HEK293T (cell line): ENCODE measurements at regions not wholly inside any gene's neighbourhood (a gene's known extent, or its start where the extent isn't known, plus 50 kb on each side); places are given as distances from the start of the nearest gene placed in this dataset.

Experiments used
- BHLHE40 ChIP-seq: fragments of 450-650 bp; IDR thresholded peaks from 2 replicates; pipeline ENCODE4 v1.6.1; 2016; ENCODE audit warnings: mild to moderate bottlenecking, moderate library complexity, borderline replicate concordance
- FOXA1 ChIP-seq: fragments of 450-650 bp; IDR thresholded peaks from 2 replicates; pipeline ENCODE4 v1.6.1; 2016; ENCODE audit warnings: mild to moderate bottlenecking
- FOXM1 ChIP-seq: fragments of 450-650 bp; IDR thresholded peaks from 2 replicates; pipeline ENCODE4 v1.6.1; 2017; ENCODE audit warnings: mild to moderate bottlenecking, borderline replicate concordance
- HDGF ChIP-seq: fragments of 450-650 bp; IDR thresholded peaks from 2 replicates; pipeline ENCODE4 v1.6.1; 2017; ENCODE audit warnings: antibody characterized with exemption, borderline replicate concordance
- L3MBTL2 ChIP-seq: fragments of 450-650 bp; conservative IDR thresholded peaks from 2 replicates; pipeline ENCODE4 v1.6.1; 2016; ENCODE audit warnings: mild to moderate bottlenecking
- LEF1 ChIP-seq: fragments of 450-650 bp; IDR thresholded peaks from 2 replicates; pipeline ENCODE4 v1.6.1; 2017; ENCODE audit warnings: mild to moderate bottlenecking, borderline replicate concordance
- NFRKB ChIP-seq: fragments of 450-650 bp; IDR thresholded peaks from 2 replicates; pipeline ENCODE4 v1.6.1; 2016; ENCODE audit warnings: mild to moderate bottlenecking, moderate library complexity
- SP1 ChIP-seq: fragments of 450-650 bp; IDR thresholded peaks from 2 replicates; pipeline ENCODE4 v1.6.1; 2017
- SUZ12 ChIP-seq: fragments of 450-650 bp; IDR thresholded peaks from 2 replicates; pipeline ENCODE4 v1.6.1; 2016; ENCODE audit warnings: mild to moderate bottlenecking
- ZNF384 ChIP-seq: fragments of 450-650 bp; IDR thresholded peaks from 2 replicates; pipeline ENCODE4 v1.6.1; 2016

DNA sequence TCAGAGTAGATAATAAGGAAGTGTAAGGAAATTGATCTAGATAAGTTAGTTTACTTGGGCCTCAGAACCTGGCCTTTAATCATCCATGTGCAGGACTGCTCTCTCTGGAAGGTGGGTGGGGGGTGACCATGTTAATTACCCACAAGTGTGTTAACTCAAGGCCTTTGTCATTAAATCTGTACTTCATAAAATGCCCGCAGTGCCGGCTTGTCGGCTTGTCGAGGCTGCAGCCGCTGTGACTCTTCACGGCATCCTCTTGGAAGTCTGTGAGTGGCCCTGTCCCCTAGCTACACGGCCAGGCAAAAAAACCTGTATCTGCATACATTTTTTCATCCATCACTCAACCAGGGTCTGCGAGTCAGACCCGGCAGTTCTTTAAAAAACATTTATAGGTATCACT, 70.9 kb upstream of the ASCC3 start:
- TF ChIP-seq FOXM1 (no peak), BHLHE40 (no peak), NFRKB (no peak), LEF1 (no peak), SP1 (no peak), L3MBTL2 (no peak), SUZ12 (no peak), FOXA1 (no peak), HDGF (no peak), ZNF384 (no peak)
